Ishikawa (cell line): ENCODE measurements at regions not wholly inside any gene's neighbourhood (a gene's known extent, or its start where the extent isn't known, plus 50 kb on each side); places are given as distances from the start of the nearest gene placed in this dataset.

ENCODE experiments used
- CEBPB ChIP-seq: IDR thresholded peaks from 2 replicates; pipeline ENCODE4 v1.6.1; 2012
- CREB1 ChIP-seq: IDR thresholded peaks from 2 replicates; pipeline ENCODE4 v1.6.1; 2012; ENCODE audit warnings: low read depth
- EGR1 ChIP-seq: IDR thresholded peaks from 2 replicates; pipeline ENCODE4 v1.6.1; 2012
- EP300 ChIP-seq: IDR thresholded peaks from 2 replicates; pipeline ENCODE4 v1.6.1; 2012; ENCODE audit warnings: borderline replicate concordance
- FOXM1 ChIP-seq: IDR thresholded peaks from 2 replicates; pipeline ENCODE4 v1.6.1; 2012; ENCODE audit warnings: low read depth, borderline replicate concordance
- NFIC ChIP-seq: IDR thresholded peaks from 2 replicates; pipeline ENCODE4 v1.6.1; 2012
- RAD21 ChIP-seq: IDR thresholded peaks from 2 replicates; pipeline ENCODE4 v1.6.1; 2012; ENCODE audit warnings: low read depth
- TAF1 ChIP-seq: IDR thresholded peaks from 2 replicates; pipeline ENCODE4 v1.6.1; 2012; ENCODE audit warnings: low read depth, mild to moderate bottlenecking
- TCF12 ChIP-seq: IDR thresholded peaks from 2 replicates; pipeline ENCODE4 v1.6.1; 2012; ENCODE audit warnings: low read depth
- TEAD4 ChIP-seq: IDR thresholded peaks from 2 replicates; pipeline ENCODE4 v1.6.1; 2012
- YY1 ChIP-seq: IDR thresholded peaks from 2 replicates; pipeline ENCODE4 v1.6.1; 2012; ENCODE audit warnings: low read depth
- ZBTB7A ChIP-seq: IDR thresholded peaks from 2 replicates; pipeline ENCODE4 v1.6.1; 2012; ENCODE audit warnings: low read depth
- TF ChIP-seq, protein P1 (sequence below): IDR thresholded peaks from 2 replicates; pipeline ENCODE4 v1.6.1; 2012
- TF ChIP-seq, protein P2 (sequence below): IDR thresholded peaks from 2 replicates; pipeline ENCODE4 v1.6.1; 2012
- TF ChIP-seq, protein P3 (sequence below): IDR thresholded peaks from 2 replicates; pipeline ENCODE4 v1.6.1; 2012; ENCODE audit warnings: low read depth, mild to moderate bottlenecking

- TF ChIP-seq YY1 (no peak), CREB1 (no peak), NFIC (no peak), ZBTB7A (no peak), RAD21 (no peak), TCF12 (no peak), CEBPB (no peak), EP300 (no peak), TAF1 (no peak), FOXM1 (no peak), EGR1 (no peak), TEAD4 (no peak)
- TF ChIP-seq, protein P1, sequence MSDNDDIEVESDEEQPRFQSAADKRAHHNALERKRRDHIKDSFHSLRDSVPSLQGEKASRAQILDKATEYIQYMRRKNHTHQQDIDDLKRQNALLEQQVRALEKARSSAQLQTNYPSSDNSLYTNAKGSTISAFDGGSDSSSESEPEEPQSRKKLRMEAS: no peak
- TF ChIP-seq, protein P2, sequence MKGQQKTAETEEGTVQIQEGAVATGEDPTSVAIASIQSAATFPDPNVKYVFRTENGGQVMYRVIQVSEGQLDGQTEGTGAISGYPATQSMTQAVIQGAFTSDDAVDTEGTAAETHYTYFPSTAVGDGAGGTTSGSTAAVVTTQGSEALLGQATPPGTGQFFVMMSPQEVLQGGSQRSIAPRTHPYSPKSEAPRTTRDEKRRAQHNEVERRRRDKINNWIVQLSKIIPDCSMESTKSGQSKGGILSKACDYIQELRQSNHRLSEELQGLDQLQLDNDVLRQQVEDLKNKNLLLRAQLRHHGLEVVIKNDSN: no peak
- TF ChIP-seq, protein P3, sequence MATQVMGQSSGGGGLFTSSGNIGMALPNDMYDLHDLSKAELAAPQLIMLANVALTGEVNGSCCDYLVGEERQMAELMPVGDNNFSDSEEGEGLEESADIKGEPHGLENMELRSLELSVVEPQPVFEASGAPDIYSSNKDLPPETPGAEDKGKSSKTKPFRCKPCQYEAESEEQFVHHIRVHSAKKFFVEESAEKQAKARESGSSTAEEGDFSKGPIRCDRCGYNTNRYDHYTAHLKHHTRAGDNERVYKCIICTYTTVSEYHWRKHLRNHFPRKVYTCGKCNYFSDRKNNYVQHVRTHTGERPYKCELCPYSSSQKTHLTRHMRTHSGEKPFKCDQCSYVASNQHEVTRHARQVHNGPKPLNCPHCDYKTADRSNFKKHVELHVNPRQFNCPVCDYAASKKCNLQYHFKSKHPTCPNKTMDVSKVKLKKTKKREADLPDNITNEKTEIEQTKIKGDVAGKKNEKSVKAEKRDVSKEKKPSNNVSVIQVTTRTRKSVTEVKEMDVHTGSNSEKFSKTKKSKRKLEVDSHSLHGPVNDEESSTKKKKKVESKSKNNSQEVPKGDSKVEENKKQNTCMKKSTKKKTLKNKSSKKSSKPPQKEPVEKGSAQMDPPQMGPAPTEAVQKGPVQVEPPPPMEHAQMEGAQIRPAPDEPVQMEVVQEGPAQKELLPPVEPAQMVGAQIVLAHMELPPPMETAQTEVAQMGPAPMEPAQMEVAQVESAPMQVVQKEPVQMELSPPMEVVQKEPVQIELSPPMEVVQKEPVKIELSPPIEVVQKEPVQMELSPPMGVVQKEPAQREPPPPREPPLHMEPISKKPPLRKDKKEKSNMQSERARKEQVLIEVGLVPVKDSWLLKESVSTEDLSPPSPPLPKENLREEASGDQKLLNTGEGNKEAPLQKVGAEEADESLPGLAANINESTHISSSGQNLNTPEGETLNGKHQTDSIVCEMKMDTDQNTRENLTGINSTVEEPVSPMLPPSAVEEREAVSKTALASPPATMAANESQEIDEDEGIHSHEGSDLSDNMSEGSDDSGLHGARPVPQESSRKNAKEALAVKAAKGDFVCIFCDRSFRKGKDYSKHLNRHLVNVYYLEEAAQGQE: no peak
Observed at GRCh38 chr3:83655083-83655482, 1303.7 kb upstream of the CADM2 start.

GRCh38 chr3:83662381-83662960 is 1296.3 kb upstream of the CADM2 start:
- no peak for TF ChIP-seq EGR1
- no peak for TF ChIP-seq CEBPB
- TF ChIP-seq, protein P2: no peak
- TF ChIP-seq, protein P3: no peak
- TF ChIP-seq RAD21: no peak
- TF ChIP-seq FOXM1: no peak
- no peak for TF ChIP-seq TAF1
- TF ChIP-seq, protein P1: no peak
- TF ChIP-seq EP300: no peak
- no peak for TF ChIP-seq TCF12
- TF ChIP-seq YY1: no peak
- no peak for TF ChIP-seq NFIC
- TF ChIP-seq TEAD4: no peak
- no peak for TF ChIP-seq ZBTB7A
- TF ChIP-seq CREB1: no peak

DNA sequence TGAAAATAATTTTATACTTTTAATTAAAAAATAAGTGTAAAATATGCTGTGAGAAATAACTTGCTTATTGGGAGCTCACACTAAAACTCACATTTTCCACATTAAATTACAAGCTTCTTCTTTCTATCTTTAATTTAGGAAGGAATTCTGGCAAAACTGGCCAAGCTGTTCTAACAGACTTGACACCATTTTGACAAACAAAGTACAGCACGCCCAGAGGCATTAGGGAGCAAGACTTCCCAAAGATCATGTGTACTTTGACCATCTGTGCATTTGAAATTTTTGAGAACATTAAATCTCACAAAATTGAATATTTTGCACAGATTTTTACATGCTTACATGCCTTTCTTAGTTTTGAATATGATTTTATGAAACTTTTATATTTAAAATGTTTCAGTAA is 1288.4 kb upstream of the CADM2 start:
- TF ChIP-seq FOXM1: no peak
- TF ChIP-seq EGR1: no peak
- TF ChIP-seq RAD21: no peak
- TF ChIP-seq, protein P2: no peak
- TF ChIP-seq TCF12: no peak
- TF ChIP-seq, protein P3: no peak
- no peak for TF ChIP-seq CEBPB
- no peak for TF ChIP-seq EP300
- no peak for TF ChIP-seq CREB1
- TF ChIP-seq, protein P1: no peak
- TF ChIP-seq YY1: no peak
- no peak for TF ChIP-seq TAF1
